Bronchial epithelial cell (primary cell): ENCODE measurements at regions not wholly inside any gene's neighbourhood (a gene's known extent, or its start where the extent isn't known, plus 50 kb on each side); places are given as distances from the start of the nearest gene placed in this dataset.

Experiments used
- DNase-seq: peaks from one replicate; pipeline ENCODE4 v3.0.0-alpha.2; 2010; ENCODE audit warnings: low read depth
- FAIRE-seq: peaks from 2 replicates; lab custom pipeline; 2011; peaks lifted over from hg19 to GRCh38; lab: Jason Lieb, UNC
- H3K27me3 ChIP-seq: 2 replicates; pipeline ENCODE4 v1.5.1; 2011; ENCODE audit warnings: low read length; ENCODE audit not compliant: control insufficient read depth, insufficient read depth
- H3K36me3 ChIP-seq: 2 replicates; pipeline ENCODE4 v1.5.1; 2011; ENCODE audit warnings: low read length; ENCODE audit not compliant: control insufficient read depth, insufficient read depth
- H3K4me3 ChIP-seq: 2 replicates; pipeline ENCODE4 v1.5.1; 2011; ENCODE audit warnings: mild to moderate bottlenecking, low read depth, low read length, control low read depth
- TF ChIP-seq, protein P1 (sequence below): IDR thresholded peaks from 2 replicates; pipeline ENCODE4 v1.5.1; 2011; ENCODE audit warnings: mild to moderate bottlenecking, moderate library complexity, low read length, control low read depth, inconsistent platforms; ENCODE audit not compliant: insufficient read depth, severe bottlenecking

DNA sequence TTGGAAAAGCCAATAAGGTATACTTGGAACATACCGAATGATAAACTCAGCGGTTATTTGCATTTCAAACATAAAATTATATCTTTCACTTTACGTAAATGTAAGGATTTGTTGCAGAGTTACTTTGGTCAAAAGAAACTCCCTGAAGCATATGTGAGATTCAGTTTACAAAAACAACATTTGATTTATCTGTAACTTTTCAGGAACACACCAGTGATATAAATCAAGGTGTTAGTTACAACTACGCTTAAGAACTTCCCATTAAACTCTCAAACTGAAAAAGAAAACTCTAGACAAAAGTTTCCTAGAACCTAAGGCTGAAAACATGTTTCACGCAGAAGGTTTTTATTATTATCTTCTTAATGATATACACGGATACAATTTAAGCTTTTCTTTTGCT, 110.6 kb upstream of the MEIS1 start:
- no peaks in the 10 kb centered on the region for H3K27me3 ChIP-seq
- no peaks in the 10 kb centered on the region for H3K36me3 ChIP-seq
- FAIRE-seq, result no peak
- no peak for DNase-seq
- no peak overlapping the region for H3K4me3 ChIP-seq
- TF ChIP-seq, protein P1, sequence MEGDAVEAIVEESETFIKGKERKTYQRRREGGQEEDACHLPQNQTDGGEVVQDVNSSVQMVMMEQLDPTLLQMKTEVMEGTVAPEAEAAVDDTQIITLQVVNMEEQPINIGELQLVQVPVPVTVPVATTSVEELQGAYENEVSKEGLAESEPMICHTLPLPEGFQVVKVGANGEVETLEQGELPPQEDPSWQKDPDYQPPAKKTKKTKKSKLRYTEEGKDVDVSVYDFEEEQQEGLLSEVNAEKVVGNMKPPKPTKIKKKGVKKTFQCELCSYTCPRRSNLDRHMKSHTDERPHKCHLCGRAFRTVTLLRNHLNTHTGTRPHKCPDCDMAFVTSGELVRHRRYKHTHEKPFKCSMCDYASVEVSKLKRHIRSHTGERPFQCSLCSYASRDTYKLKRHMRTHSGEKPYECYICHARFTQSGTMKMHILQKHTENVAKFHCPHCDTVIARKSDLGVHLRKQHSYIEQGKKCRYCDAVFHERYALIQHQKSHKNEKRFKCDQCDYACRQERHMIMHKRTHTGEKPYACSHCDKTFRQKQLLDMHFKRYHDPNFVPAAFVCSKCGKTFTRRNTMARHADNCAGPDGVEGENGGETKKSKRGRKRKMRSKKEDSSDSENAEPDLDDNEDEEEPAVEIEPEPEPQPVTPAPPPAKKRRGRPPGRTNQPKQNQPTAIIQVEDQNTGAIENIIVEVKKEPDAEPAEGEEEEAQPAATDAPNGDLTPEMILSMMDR, result no peak

DNA sequence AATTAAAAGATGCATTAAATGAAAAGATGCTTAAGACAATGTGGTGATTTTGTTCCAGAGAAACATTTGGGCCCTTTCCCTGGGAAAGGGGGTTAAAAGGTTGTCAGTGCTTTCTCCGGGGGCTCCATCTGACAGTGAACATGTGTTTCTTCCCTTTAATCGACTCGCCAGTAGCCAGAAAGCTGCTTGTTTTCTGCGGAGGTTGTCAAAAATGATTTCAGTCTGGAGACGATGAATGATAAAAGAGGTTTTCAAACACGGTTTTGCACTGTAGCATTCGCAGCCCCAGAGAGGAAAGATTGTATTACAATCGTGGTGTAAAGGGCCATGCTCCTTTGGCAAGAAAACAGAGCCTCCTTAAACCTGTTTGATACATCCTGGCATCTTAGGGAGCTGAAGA, 111.5 kb upstream of the MEIS1 start:
- DNase-seq (no peak), FAIRE-seq (no peak)
- H3K4me3 ChIP-seq, result no peak overlapping the region
- no peaks in the 10 kb centered on the region for H3K27me3 ChIP-seq
- TF ChIP-seq, protein P1, result no peak
- no peaks in the 10 kb centered on the region for H3K36me3 ChIP-seq

DNA sequence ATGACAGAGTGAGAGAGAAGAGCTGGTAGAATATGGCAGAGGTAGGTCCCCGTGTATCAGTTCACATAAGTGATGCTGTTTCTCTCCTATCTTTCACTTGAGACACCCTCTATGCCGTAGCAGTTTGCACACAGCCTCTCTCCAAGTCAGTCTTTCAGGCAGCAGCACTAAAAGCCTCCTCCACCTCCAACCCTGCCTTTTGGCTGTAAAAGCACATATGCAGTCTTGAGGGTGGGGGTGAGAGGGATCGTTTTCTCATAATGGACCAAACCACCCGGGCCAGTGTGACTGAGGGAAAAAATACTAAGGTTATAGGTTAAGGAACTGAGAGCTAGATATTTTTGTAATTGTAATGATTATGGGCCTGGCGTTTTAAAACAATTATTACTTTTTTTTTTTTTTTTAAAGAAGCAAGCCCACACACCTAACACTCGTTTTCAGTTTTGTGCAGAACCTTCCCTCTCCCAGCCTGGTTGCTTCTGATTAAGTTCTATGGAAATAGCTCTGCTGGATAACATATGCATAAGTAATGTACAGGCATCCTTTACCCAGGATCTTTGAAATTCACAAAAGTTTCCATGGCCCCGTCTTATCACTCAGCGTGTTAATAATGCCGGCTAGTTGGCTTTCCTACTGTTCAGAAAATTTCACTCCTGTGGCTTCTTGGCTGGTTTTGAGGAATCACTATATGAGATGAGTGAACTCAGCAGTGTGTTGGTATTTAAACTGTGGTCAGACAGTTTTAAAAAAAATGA, 112.2 kb upstream of the MEIS1 start:
- TF ChIP-seq, protein P1, result no peak
- Histone ChIP-seq H3K27me3 (no peaks in the 10 kb centered on the region), H3K36me3 (no peaks in the 10 kb centered on the region), H3K4me3 (no peak overlapping the region)
- no peak for FAIRE-seq
- DNase-seq, result no peak

DNA sequence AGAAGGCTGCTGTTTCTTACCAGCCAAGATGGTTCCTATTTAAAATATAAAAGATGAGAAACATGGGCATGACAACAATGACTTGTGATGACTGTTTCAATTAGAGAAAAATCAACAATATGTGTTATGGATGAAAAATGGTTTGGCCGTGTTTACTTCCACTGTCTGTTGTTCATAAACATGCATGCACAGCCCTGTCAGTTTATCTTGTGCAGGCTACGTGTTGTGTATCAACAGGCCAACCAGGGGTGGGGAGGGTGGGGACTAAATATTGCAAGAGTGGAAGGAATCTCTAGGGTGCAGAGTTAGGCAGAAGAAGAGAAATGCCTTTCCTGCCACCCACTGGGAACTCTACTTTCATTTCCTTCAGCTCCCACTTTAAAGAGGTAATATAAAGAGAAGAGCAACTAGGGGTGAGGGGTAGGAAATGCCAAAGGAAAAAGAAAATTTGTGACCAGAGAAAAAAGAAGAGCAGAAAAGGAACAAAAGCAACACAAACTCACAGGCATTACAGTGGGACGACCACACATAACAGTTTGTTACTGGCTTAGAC, 116.8 kb upstream of the MEIS1 start:
- H3K36me3 ChIP-seq, result no peaks in the 10 kb centered on the region
- TF ChIP-seq, protein P1, result no peak
- H3K27me3 ChIP-seq, result no peaks in the 10 kb centered on the region
- DNase-seq (no peak), FAIRE-seq (no peak)
- H3K4me3 ChIP-seq, result no peak overlapping the region

DNA sequence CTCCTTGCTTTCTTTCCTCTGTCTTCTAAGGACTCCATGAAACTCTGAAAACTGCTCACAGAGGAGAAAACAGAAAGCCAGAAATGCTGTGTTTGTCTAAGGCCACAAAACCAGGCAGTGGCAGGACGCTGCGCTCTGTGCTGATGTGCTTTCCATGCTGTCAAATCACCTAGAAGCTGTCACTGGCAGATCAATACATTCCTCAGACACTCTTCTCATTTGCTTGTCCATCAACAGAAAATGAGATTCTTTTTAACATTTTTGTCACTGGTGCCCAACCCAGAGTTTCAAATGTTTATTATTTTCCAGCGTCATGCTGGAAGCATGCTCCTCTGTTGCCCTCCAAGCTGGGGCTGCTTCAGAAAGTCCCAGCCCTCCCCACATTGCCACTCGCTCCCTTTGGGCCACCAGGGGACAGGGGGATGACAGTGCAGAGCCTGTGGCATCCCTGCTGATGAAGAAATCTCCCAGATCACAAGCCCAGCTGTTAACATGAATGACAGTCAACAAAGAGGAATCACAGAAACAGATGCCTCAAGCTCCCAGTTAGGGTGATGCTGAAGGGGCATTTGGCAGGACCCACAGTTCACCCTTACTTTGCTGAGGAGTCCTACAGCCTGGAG, 117.5 kb upstream of the MEIS1 start:
- Histone ChIP-seq H3K36me3 (no peaks in the 10 kb centered on the region), H3K4me3 (no peak overlapping the region), H3K27me3 (no peaks in the 10 kb centered on the region)
- no peak for DNase-seq
- TF ChIP-seq, protein P1, result no peak
- FAIRE-seq, result no peak

DNA sequence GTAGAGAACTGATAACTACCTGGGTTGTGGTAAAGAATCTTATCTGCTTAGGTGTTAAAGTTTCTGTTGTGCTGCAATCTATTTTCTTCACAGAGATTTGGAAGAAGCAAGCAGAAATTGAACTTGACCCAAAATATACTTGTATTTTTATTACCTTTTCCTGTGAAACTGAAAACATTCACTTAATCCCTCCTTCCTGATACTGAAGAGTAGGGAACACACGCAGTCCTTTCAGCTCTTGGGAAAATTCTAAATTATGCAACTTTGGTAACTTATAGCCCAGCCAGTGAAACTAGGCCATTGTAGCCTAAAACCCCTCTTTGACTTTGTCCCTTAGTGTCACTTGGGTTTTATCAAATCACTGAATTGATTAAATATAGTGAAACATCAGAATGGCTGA, 128.4 kb upstream of the MEIS1 start:
- FAIRE-seq (no peak), DNase-seq (no peak)
- Histone ChIP-seq H3K4me3 (no peak overlapping the region), H3K27me3 (peaks cover 2% of the 10 kb centered on the region), H3K36me3 (no peaks in the 10 kb centered on the region)
- TF ChIP-seq, protein P1, result no peak
